HepG2 (cell line): ENCODE measurements at regions not wholly inside any gene's neighbourhood (a gene's known extent, or its start where the extent isn't known, plus 50 kb on each side); places are given as distances from the start of the nearest gene placed in this dataset.
"Not testable (repeated sequence)": the region's sequence is repeated elsewhere in the genome, so short reads cannot be mapped to it uniquely, and the experiment has no call there.

Source experiments
- ATAC-seq: fragments of 200-7000 bp; cut with Tn5 transposase; 3 replicates; pipeline ENCODE4 v1.9.1; 2020; ENCODE audit warnings: mild to moderate bottlenecking, moderate library complexity
- BruUV-seq: library from RNA; stranded (reverse); fragments of 400-500 nt; replicated peaks from 2 replicates; lab custom pipeline; 2021; lab: Mats Ljungman, UMichigan
- CTCF ChIA-PET: fragments of 300-600 bp; formaldehyde crosslinking; extraction: SDS; loops from one replicate; lab custom pipeline; 2021; ENCODE audit warnings: low total read pairs, inconsistent platforms, low intra/inter-chr PET ratio; lab: Yijun Ruan, JAX
- POLR2A ChIA-PET: fragments of 350-600 bp; sonication (Branson Sonifier 250); formaldehyde crosslinking; loops from one replicate; lab custom pipeline; 2020; ENCODE audit warnings: antibody characterized with exemption, inconsistent platforms; lab: Yijun Ruan, JAX
- DNase-seq: peaks from one replicate; pipeline ENCODE4 v3.0.0-alpha.2; 2015; ENCODE audit warnings: low spot score
- FAIRE-seq: peaks from 3 replicates; lab custom pipeline; 2011; peaks lifted over from hg19 to GRCh38; lab: Jason Lieb, UNC
- H2AFZ ChIP-seq: one replicate; pipeline ENCODE4 v1.6.1; 2011; ENCODE audit warnings: low read length, inconsistent platforms
- H3K27ac ChIP-seq: fragments of 300-600 bp; 3 replicates; pipeline ENCODE4 v1.8.0; 2011; ENCODE audit warnings: mixed run types, mild to moderate bottlenecking, mixed read lengths, low read length, inconsistent platforms; ENCODE audit not compliant: insufficient read depth; ENCODE audit errors: extremely low read length
- H3K27me3 ChIP-seq, 2 experiments: fragments of 200-600 bp in 1 of 2; 2 replicates in 1 of 2; 3 replicates in 1 of 2; pipeline versions ENCODE4 v1.6.0 to v1.8.0; 2011; ENCODE audit warnings: low read length in 2 of 2, mild to moderate bottlenecking in 2 of 2, moderate library complexity in 2 of 2, inconsistent platforms in 1 of 2; ENCODE audit not compliant: insufficient read depth in 2 of 2, control insufficient read depth in 1 of 2
- H3K36me3 ChIP-seq, 2 experiments: fragments of 200-600 bp in 1 of 2; replicated peaks in 1 of 2; 2 replicates in 1 of 2; 3 replicates in 1 of 2; pipeline versions ENCODE4 v1.5.1 to v1.8.0; 2011; ENCODE audit warnings: low read length in 2 of 2, inconsistent platforms in 1 of 2; ENCODE audit not compliant: insufficient read depth in 2 of 2, control insufficient read depth in 1 of 2
- H3K4me1 ChIP-seq: 2 replicates; pipeline ENCODE4 v1.5.1; 2012; ENCODE audit warnings: low read length, inconsistent platforms; ENCODE audit not compliant: insufficient read depth
- H3K4me2 ChIP-seq: 2 replicates; pipeline ENCODE4 v1.6.0; 2011; ENCODE audit warnings: low read depth, low read length, inconsistent platforms
- H3K4me3 ChIP-seq, 3 experiments: fragments of 200-600 bp in 1 of 3; sonication (generic), shearing (Covaris generic) in 1 of 3; replicated peaks in 1 of 3; 2 replicates each; pipeline ENCODE4 v1.5.1; 2011 to 2016; ENCODE audit warnings: low read length in 3 of 3, inconsistent platforms in 2 of 3, low read depth in 2 of 3, mild to moderate bottlenecking in 2 of 3, control low read depth in 1 of 3, mixed read lengths in 1 of 3; ENCODE audit not compliant: insufficient read depth in 1 of 3
- H3K79me2 ChIP-seq: one replicate; pipeline ENCODE4 v1.6.1; 2011; ENCODE audit warnings: low read length, inconsistent platforms; ENCODE audit not compliant: insufficient read depth
- H3K9ac ChIP-seq: 2 replicates; pipeline ENCODE4 v1.6.0; 2011; ENCODE audit warnings: mild to moderate bottlenecking, low read depth, low read length, inconsistent platforms; ENCODE audit not compliant: insufficient read depth
- H3K9me3 ChIP-seq: 2 replicates; pipeline ENCODE4 v1.5.1; 2012; ENCODE audit warnings: mild to moderate bottlenecking, low read length
- H4K20me1 ChIP-seq: 2 replicates; pipeline ENCODE4 v1.6.0; 2011; ENCODE audit warnings: inconsistent platforms, mild to moderate bottlenecking, low read length, moderate library complexity; ENCODE audit not compliant: insufficient read depth
- WGBS: methylation state at CpG from one replicate; pipeline ENCODE4 v1.1.6; 2017; ENCODE audit warnings: low lambda C conversion rate; 5-methylcytosine and 5-hydroxymethylcytosine counted together
- in situ Hi-C: cut with HindIII; loops from 2 replicates; pipeline ENCODE4 v1.10.0; 2017; ENCODE audit warnings: low pct_unique_long_range_greater_than_20kb; ENCODE audit not compliant: extremely low pct_ligation_motif_present
- intact Hi-C: fragments of 100-400 bp; cut with micrococcal nuclease; formaldehyde crosslinking; loops from one replicate; pipeline ENCODE4 v1.10.0; 2022; ENCODE audit not compliant: unreplicated experiment

GRCh38 chr14:19159003-19159625, 191.9 kb downstream of the POTEM start:
- FAIRE-seq, H3K4me2 ChIP-seq, H3K79me2 ChIP-seq, BruUV-seq, DNase-seq, H2AFZ ChIP-seq, in situ Hi-C loops, intact Hi-C loops, H3K4me1 ChIP-seq, H3K9ac ChIP-seq, POLR2A ChIA-PET, H3K27ac ChIP-seq, ATAC-seq, H3K27me3 ChIP-seq, H3K36me3 ChIP-seq, CTCF ChIA-PET, H3K9me3 ChIP-seq, H4K20me1 ChIP-seq, H3K4me3 ChIP-seq: not testable (repeated sequence)
- WGBS: 27% methylated on average over 22 of the region's 23 CpGs

- CTCF ChIA-PET, H3K36me3 ChIP-seq, H3K4me3 ChIP-seq, intact Hi-C loops, FAIRE-seq, BruUV-seq, H3K4me2 ChIP-seq, H2AFZ ChIP-seq, H3K27ac ChIP-seq, H4K20me1 ChIP-seq, H3K9me3 ChIP-seq, ATAC-seq, H3K27me3 ChIP-seq, H3K79me2 ChIP-seq, POLR2A ChIA-PET, in situ Hi-C loops, DNase-seq, H3K4me1 ChIP-seq, H3K9ac ChIP-seq: not testable (repeated sequence)
- no CpG with 5 or more reads among the region's 1 CpG for WGBS
Observed at GRCh38 chr14:19160379-19160778, 193.1 kb downstream of the POTEM start.

- H3K4me1 ChIP-seq, H3K4me2 ChIP-seq, intact Hi-C loops, ATAC-seq, H3K9me3 ChIP-seq, POLR2A ChIA-PET, H3K27me3 ChIP-seq, DNase-seq, in situ Hi-C loops, H2AFZ ChIP-seq, CTCF ChIA-PET, H3K36me3 ChIP-seq, H3K4me3 ChIP-seq, H3K9ac ChIP-seq, H3K79me2 ChIP-seq, H4K20me1 ChIP-seq, BruUV-seq, FAIRE-seq, H3K27ac ChIP-seq: not testable (repeated sequence)
- 27% methylated on average over 5 of the region's 6 CpGs for WGBS
Observed at GRCh38 chr14:19161251-19162033, 194.2 kb downstream of the POTEM start.

- H3K9ac ChIP-seq, CTCF ChIA-PET, H3K4me2 ChIP-seq, H3K4me3 ChIP-seq, POLR2A ChIA-PET, H3K4me1 ChIP-seq, H2AFZ ChIP-seq, FAIRE-seq, H3K9me3 ChIP-seq, ATAC-seq, H3K79me2 ChIP-seq, H3K36me3 ChIP-seq, H4K20me1 ChIP-seq, H3K27me3 ChIP-seq, DNase-seq, intact Hi-C loops, in situ Hi-C loops, H3K27ac ChIP-seq, BruUV-seq: not testable (repeated sequence)
- WGBS: 36% methylated on average over 6 of the region's 7 CpGs
Observed at GRCh38 chr14:19162034-19162706, 194.9 kb downstream of the POTEM start.
